ENCODE measurements at regions not wholly inside any gene's neighbourhood (a gene's known extent, or its start where the extent isn't known, plus 50 kb on each side); places are given as distances from the start of the nearest gene placed in this dataset.
"Not testable (repeated sequence)": the region's sequence is repeated elsewhere in the genome, so short reads cannot be mapped to it uniquely, and the experiment has no call there.

- no peaks in the 10 kb centered on the region for H3K36me3 ChIP-seq (ENCODE audit: insufficient read depth, low read length)
- H3K4me3 ChIP-seq (ENCODE audit: insufficient read depth, low read length), result no peak overlapping the region
- no peak overlapping the region for H3K27ac ChIP-seq (ENCODE audit: low read depth, low read length)
- H3K79me2 ChIP-seq (ENCODE audit: insufficient read depth, low read length), result no peaks in the 10 kb centered on the region
- peaks cover 7% of the 10 kb centered on the region for H3K27me3 ChIP-seq (ENCODE audit: insufficient read depth, low read length)
- no peak overlapping the region for H2AFZ ChIP-seq (ENCODE audit: low read length)
- H4K20me1 ChIP-seq (ENCODE audit: insufficient read depth, low read length), result no peaks in the 10 kb centered on the region
- H3K4me2 ChIP-seq (ENCODE audit: insufficient read depth, low read length), result no peak overlapping the region
- no peak for DNase-seq (ENCODE audit: insufficient read length, low spot score, missing footprints)
- H3K4me1 ChIP-seq (ENCODE audit: insufficient read depth, low read length), result no peaks in the 10 kb centered on the region
- TF ChIP-seq CTCF (IDR thresholded peaks at IDR 0.05; ENCODE audit: extremely low read depth, low read depth, low read length), result no peak
- no peaks in the 10 kb centered on the region for H3K9me3 ChIP-seq (ENCODE audit: low read depth, low read length)
Measured at GRCh38 chr1:229149435-229149834, 121.5 kb upstream of the RAB4A start.

DNA sequence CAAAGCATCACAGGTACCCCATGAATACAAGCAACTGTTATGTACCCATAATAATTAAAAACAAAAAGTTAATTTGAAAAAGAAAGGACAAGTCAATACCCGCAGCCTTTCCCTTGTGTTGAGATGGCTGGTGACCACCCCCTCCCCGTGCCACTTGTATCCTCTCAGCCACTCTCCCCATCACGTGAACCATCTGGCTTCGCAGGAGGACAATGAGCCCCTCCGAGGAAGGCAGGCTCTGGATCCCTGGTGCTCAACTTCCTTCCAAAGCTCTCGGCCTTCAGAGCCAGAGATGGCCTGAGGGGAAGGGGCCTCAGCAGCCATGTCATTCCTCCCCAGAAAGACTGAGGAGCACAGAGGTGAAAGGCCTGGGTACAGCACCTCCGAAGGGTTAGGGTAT lies 120.4 kb upstream of the RAB4A start:
- Histone ChIP-seq H3K4me2 (ENCODE audit: insufficient read depth, low read length) (no peak overlapping the region), H3K79me2 (ENCODE audit: insufficient read depth, low read length) (no peaks in the 10 kb centered on the region), H3K4me3 (ENCODE audit: insufficient read depth, low read length) (no peak overlapping the region), H3K9me3 (ENCODE audit: low read depth, low read length) (no peaks in the 10 kb centered on the region), H3K27me3 (ENCODE audit: insufficient read depth, low read length) (peaks cover 7% of the 10 kb centered on the region), H3K36me3 (ENCODE audit: insufficient read depth, low read length) (no peaks in the 10 kb centered on the region), H3K27ac (ENCODE audit: low read depth, low read length) (no peak overlapping the region), H3K4me1 (ENCODE audit: insufficient read depth, low read length) (no peaks in the 10 kb centered on the region), H2AFZ (ENCODE audit: low read length) (no peak overlapping the region), H4K20me1 (ENCODE audit: insufficient read depth, low read length) (no peaks in the 10 kb centered on the region)
- DNase-seq (ENCODE audit: insufficient read length, low spot score, missing footprints), result no peak
- TF ChIP-seq CTCF (IDR thresholded peaks at IDR 0.05; ENCODE audit: extremely low read depth, low read depth, low read length), result no peak

- not testable (repeated sequence) for DNase-seq (ENCODE audit: insufficient read length, low spot score, missing footprints); H3K4me1 ChIP-seq (ENCODE audit: insufficient read depth, low read length)
- H3K27me3 ChIP-seq (ENCODE audit: insufficient read depth, low read length), result peaks cover 12% of the 10 kb centered on the region
Measured at GRCh38 chr1:229151412-229151811, 119.5 kb upstream of the RAB4A start.

GRCh38 chr1:229152311-229152710 lies 118.6 kb upstream of the RAB4A start:
- Histone ChIP-seq H3K79me2 (ENCODE audit: insufficient read depth, low read length) (no peaks in the 10 kb centered on the region), H3K9me3 (ENCODE audit: low read depth, low read length) (no peaks in the 10 kb centered on the region), H2AFZ (ENCODE audit: low read length) (no peak overlapping the region), H3K4me1 (ENCODE audit: insufficient read depth, low read length) (no peaks in the 10 kb centered on the region), H3K4me3 (ENCODE audit: insufficient read depth, low read length) (no peak overlapping the region), H3K27me3 (ENCODE audit: insufficient read depth, low read length) (peaks cover 8% of the 10 kb centered on the region), H3K4me2 (ENCODE audit: insufficient read depth, low read length) (no peak overlapping the region), H4K20me1 (ENCODE audit: insufficient read depth, low read length) (no peaks in the 10 kb centered on the region), H3K36me3 (ENCODE audit: insufficient read depth, low read length) (no peaks in the 10 kb centered on the region), H3K27ac (ENCODE audit: low read depth, low read length) (no peak overlapping the region)
- TF ChIP-seq CTCF (IDR thresholded peaks at IDR 0.05; ENCODE audit: extremely low read depth, low read depth, low read length), result no peak
- DNase-seq (ENCODE audit: insufficient read length, low spot score, missing footprints), result no peak

More at GRCh38 chr1:229151412-229151811, 119.5 kb upstream of the RAB4A start:
- H3K4me3 ChIP-seq (ENCODE audit: insufficient read depth, low read length); H3K4me2 ChIP-seq (ENCODE audit: insufficient read depth, low read length); H3K79me2 ChIP-seq (ENCODE audit: insufficient read depth, low read length); H3K36me3 ChIP-seq (ENCODE audit: insufficient read depth, low read length); H4K20me1 ChIP-seq (ENCODE audit: insufficient read depth, low read length); H3K27ac ChIP-seq (ENCODE audit: low read depth, low read length); H2AFZ ChIP-seq (ENCODE audit: low read length); H3K9me3 ChIP-seq (ENCODE audit: low read depth, low read length): not testable (repeated sequence)
